HK-2 (cell line): ENCODE measurements at regions not wholly inside any gene's neighbourhood (a gene's known extent, or its start where the extent isn't known, plus 50 kb on each side); places are given as distances from the start of the nearest gene placed in this dataset.

Experiments used
- DNase-seq: peaks from one replicate; pipeline ENCODE4 v3.0.0-alpha.2; 2018; ENCODE audit not compliant: unreplicated experiment

GRCh38 chr18:76202322-76202721 lies 292.7 kb downstream of the ZNF516 start:
- DNase-seq, result no peak

- no peak for DNase-seq
These were observed 299.4 kb downstream of the ZNF516 start for GRCh38 chr18:76195601-76196000.

GRCh38 chr18:76188097-76188496 lies 306.9 kb downstream of the ZNF516 start:
- no peak for DNase-seq

GRCh38 chr18:76179257-76179656 lies 315.8 kb downstream of the ZNF516 start:
- DNase-seq, result no peak

GRCh38 chr18:76177160-76177559 lies 317.9 kb downstream of the ZNF516 start:
- no peak for DNase-seq

GRCh38 chr18:76174451-76174850 lies 320.6 kb downstream of the ZNF516 start:
- DNase-seq, result no peak

- DNase-seq, result no peak
These were observed 325.3 kb downstream of the ZNF516 start for GRCh38 chr18:76169733-76170132.

GRCh38 chr18:76167845-76168621 lies 327.0 kb downstream of the ZNF516 start:
- DNase-seq, result no peak

GRCh38 chr18:76167410-76167809 lies 327.6 kb downstream of the ZNF516 start:
- no peak for DNase-seq

- DNase-seq, result no peak
These were observed 332.2 kb downstream of the ZNF516 start for GRCh38 chr18:76162886-76163285.

GRCh38 chr18:76161983-76162382 lies 333.1 kb downstream of the ZNF516 start:
- DNase-seq, result no peak

GRCh38 chr18:76153691-76154090 lies 341.4 kb downstream of the ZNF516 start:
- DNase-seq, result no peak

- no peak for DNase-seq
These were observed 345.3 kb downstream of the ZNF516 start for GRCh38 chr18:76149734-76150133.

GRCh38 chr18:76149284-76149683 lies 345.8 kb downstream of the ZNF516 start:
- no peak for DNase-seq

GRCh38 chr18:76145521-76146376 lies 349.3 kb downstream of the ZNF516 start:
- DNase-seq, result no peak

GRCh38 chr18:76144844-76145243 lies 350.2 kb downstream of the ZNF516 start:
- DNase-seq, result no peak

GRCh38 chr18:76142611-76143010 lies 352.4 kb downstream of the ZNF516 start:
- no peak for DNase-seq

- DNase-seq, result no peak
These were observed 355.2 kb downstream of the ZNF516 start for GRCh38 chr18:76139844-76140243.

GRCh38 chr18:76137216-76137615 lies 357.8 kb downstream of the ZNF516 start:
- no peak for DNase-seq

- DNase-seq, result no peak
These were observed 358.3 kb downstream of the ZNF516 start for GRCh38 chr18:76136701-76137100.

GRCh38 chr18:76134628-76135027 lies 360.4 kb downstream of the ZNF516 start:
- DNase-seq, result no peak

- DNase-seq, result no peak
These were observed 361.2 kb downstream of the ZNF516 start for GRCh38 chr18:76133873-76134272.

GRCh38 chr18:76131738-76132137 lies 363.3 kb downstream of the ZNF516 start:
- no peak for DNase-seq
